OCI-LY1 (cell line): ENCODE measurements at regions not wholly inside any gene's neighbourhood (a gene's known extent, or its start where the extent isn't known, plus 50 kb on each side); places are given as distances from the start of the nearest gene placed in this dataset.

Experiments
- H2AFZ ChIP-seq: fragments of 200-600 bp; sonication (generic), shearing (Covaris generic); 2 replicates; pipeline ENCODE4 v1.6.0; 2014; ENCODE audit warnings: antibody characterized with exemption, mild to moderate bottlenecking, low read length
- H3F3A ChIP-seq: fragments of 200-600 bp; sonication (generic), shearing (Covaris generic); 2 replicates; pipeline ENCODE4 v1.6.0; 2014; ENCODE audit warnings: mild to moderate bottlenecking, antibody characterized with exemption, low read length, moderate library complexity; ENCODE audit not compliant: insufficient read depth
- H3K27ac ChIP-seq: fragments of 200-600 bp; sonication (generic); 2 replicates; pipeline ENCODE4 v1.5.1; 2014; ENCODE audit warnings: low read length, mixed run types, mild to moderate bottlenecking, low read depth; ENCODE audit not compliant: poor library complexity, severe bottlenecking
- H3K27me3 ChIP-seq: fragments of 200-600 bp; sonication (generic); 2 replicates; pipeline ENCODE4 v1.6.0; 2014; ENCODE audit warnings: antibody characterized with exemption, mild to moderate bottlenecking, low read length, moderate library complexity; ENCODE audit not compliant: insufficient read depth
- H3K36me3 ChIP-seq: fragments of 200-600 bp; sonication (generic); 2 replicates; pipeline ENCODE4 v1.6.1; 2014; ENCODE audit warnings: mild to moderate bottlenecking, antibody characterized with exemption, low read length, moderate library complexity, mixed read lengths; ENCODE audit not compliant: insufficient read depth
- H3K4me1 ChIP-seq: fragments of 200-600 bp; sonication (generic); 2 replicates; pipeline ENCODE4 v1.5.1; 2014; ENCODE audit warnings: mild to moderate bottlenecking, low read length, moderate library complexity; ENCODE audit not compliant: insufficient read depth, severe bottlenecking
- H3K4me2 ChIP-seq: fragments of 200-600 bp; sonication (generic), shearing (Covaris generic); 2 replicates; pipeline ENCODE4 v1.6.1; 2014; ENCODE audit warnings: low read length
- H3K4me3 ChIP-seq: fragments of 200-600 bp; sonication (generic); 2 replicates; pipeline ENCODE4 v1.5.1; 2014; ENCODE audit warnings: low read length, low read depth, mild to moderate bottlenecking, mixed read lengths; ENCODE audit not compliant: poor library complexity, severe bottlenecking
- H3K79me2 ChIP-seq: fragments of 200-600 bp; shearing (Covaris generic); 2 replicates; pipeline ENCODE4 v1.6.1; 2016; ENCODE audit warnings: mixed run types, low read length, mixed read lengths; ENCODE audit not compliant: insufficient read depth
- H3K9ac ChIP-seq: fragments of 200-600 bp; sonication (generic), shearing (Covaris generic); 2 replicates; pipeline ENCODE4 v1.6.1; 2014; ENCODE audit warnings: mild to moderate bottlenecking, low read length, mixed read lengths
- H3K9me2 ChIP-seq: fragments of 200-600 bp; sonication (generic), shearing (Covaris generic); 2 replicates; pipeline ENCODE4 v1.6.1; 2014; ENCODE audit warnings: low read depth, mild to moderate bottlenecking, low read length, mixed read lengths
- H3K9me3 ChIP-seq: fragments of 200-600 bp; shearing (Covaris generic); 2 replicates; pipeline ENCODE4 v1.6.1; 2014; ENCODE audit warnings: low read length, mixed read lengths
- H4K20me1 ChIP-seq: fragments of 200-600 bp; sonication (generic), shearing (Covaris generic); 2 replicates; pipeline ENCODE4 v1.6.0; 2016; ENCODE audit warnings: mild to moderate bottlenecking, low read length; ENCODE audit not compliant: insufficient read depth
- EZH2 ChIP-seq: fragments of 200-600 bp; sonication (generic), shearing (Covaris generic); IDR thresholded peaks from 2 replicates; pipeline ENCODE4 v1.8.0; 2017; ENCODE audit warnings: borderline replicate concordance, mixed run types, mild to moderate bottlenecking, antibody characterized with exemption, low read length, moderate library complexity, mixed read lengths
- TF ChIP-seq, protein P1 (sequence below): fragments of 200-600 bp; sonication (generic), shearing (Covaris generic); IDR thresholded peaks from 2 replicates; pipeline ENCODE4 v1.5.1; 2017; ENCODE audit warnings: mild to moderate bottlenecking, antibody characterized with exemption, low read length, moderate library complexity, mixed read lengths

DNA sequence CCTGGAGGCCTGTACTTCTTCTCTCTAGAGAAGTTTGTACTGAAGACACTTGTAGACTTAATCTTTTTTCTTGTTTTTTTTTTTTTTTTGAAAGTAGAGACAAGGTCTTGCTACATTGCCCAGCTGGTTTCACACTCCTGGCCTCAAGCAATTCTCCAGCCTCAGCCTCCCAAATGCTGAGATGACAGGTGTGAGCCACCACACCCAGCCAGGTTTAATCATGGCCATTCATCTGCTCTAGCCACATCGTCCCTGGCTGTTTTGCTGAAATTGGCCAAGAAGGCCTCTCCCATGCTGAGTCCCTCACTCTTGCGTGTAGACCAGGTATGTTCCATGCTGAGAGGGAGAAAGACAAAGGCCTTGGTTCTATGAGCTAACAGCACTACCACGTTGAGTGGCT is 176.2 kb downstream of the JCAD start:
- Histone ChIP-seq H3K9me3 (no peaks in the 10 kb centered on the region), H3K4me3 (no peak overlapping the region), H4K20me1 (no peaks in the 10 kb centered on the region), H3F3A (no peaks in the 10 kb centered on the region), H3K27ac (no peak overlapping the region), H3K4me2 (no peak overlapping the region), H3K9ac (no peak overlapping the region), H3K79me2 (no peaks in the 10 kb centered on the region), H2AFZ (no peak overlapping the region), H3K36me3 (no peaks in the 10 kb centered on the region), H3K9me2 (no peaks in the 10 kb centered on the region), H3K27me3 (no peaks in the 10 kb centered on the region), H3K4me1 (no peaks in the 10 kb centered on the region)
- no peak for TF ChIP-seq EZH2
- TF ChIP-seq, protein P1, sequence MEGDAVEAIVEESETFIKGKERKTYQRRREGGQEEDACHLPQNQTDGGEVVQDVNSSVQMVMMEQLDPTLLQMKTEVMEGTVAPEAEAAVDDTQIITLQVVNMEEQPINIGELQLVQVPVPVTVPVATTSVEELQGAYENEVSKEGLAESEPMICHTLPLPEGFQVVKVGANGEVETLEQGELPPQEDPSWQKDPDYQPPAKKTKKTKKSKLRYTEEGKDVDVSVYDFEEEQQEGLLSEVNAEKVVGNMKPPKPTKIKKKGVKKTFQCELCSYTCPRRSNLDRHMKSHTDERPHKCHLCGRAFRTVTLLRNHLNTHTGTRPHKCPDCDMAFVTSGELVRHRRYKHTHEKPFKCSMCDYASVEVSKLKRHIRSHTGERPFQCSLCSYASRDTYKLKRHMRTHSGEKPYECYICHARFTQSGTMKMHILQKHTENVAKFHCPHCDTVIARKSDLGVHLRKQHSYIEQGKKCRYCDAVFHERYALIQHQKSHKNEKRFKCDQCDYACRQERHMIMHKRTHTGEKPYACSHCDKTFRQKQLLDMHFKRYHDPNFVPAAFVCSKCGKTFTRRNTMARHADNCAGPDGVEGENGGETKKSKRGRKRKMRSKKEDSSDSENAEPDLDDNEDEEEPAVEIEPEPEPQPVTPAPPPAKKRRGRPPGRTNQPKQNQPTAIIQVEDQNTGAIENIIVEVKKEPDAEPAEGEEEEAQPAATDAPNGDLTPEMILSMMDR, result no peak

DNA sequence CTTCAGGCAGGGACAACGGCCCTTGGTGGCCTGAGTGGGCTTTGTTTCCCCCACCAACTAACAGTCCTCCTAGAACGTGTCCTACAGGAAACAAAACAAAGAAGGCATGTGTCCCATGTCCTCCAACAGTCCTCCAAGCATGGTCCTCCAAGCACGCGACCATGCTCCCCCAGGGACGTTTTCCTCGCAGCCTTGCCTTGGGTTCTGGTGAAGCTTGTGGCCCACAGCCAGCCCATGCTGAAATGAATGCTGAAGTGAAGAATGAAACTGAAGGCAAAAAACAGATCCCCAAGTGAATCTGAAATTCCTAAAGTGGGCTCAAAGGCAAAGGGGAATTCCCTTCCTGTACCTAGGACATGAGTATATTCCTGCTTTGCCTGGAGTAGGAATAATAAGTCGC is 176.6 kb downstream of the JCAD start:
- Histone ChIP-seq H3K36me3 (no peaks in the 10 kb centered on the region), H3K4me2 (no peak overlapping the region), H3K4me1 (no peaks in the 10 kb centered on the region), H3F3A (no peaks in the 10 kb centered on the region), H3K27me3 (no peaks in the 10 kb centered on the region), H3K27ac (no peak overlapping the region), H3K9ac (no peak overlapping the region), H3K9me3 (no peaks in the 10 kb centered on the region), H3K4me3 (no peak overlapping the region), H2AFZ (no peak overlapping the region), H4K20me1 (no peaks in the 10 kb centered on the region), H3K9me2 (no peaks in the 10 kb centered on the region), H3K79me2 (no peaks in the 10 kb centered on the region)
- TF ChIP-seq EZH2, result no peak
- TF ChIP-seq, protein P1, result no peak

DNA sequence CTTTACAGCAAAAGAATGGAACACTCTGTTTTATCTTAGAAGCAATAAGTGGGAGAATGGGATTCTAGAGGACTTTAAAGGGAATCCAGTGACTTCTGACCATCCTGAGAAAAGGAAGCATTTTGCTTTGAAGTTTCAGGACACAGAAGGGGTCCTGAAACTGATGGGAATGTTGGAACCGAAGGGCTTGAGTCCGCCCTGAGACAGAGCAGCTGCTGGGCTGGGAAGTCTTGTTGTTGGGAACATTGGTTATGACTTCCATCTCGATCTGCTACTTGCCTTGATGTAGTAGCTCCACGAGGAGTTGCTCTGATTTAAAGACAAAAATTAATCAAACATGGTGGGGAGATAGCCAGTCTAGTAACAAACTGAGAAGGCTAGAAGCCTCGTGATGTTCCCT is 177.6 kb downstream of the JCAD start:
- Histone ChIP-seq H3K9ac (no peak overlapping the region), H4K20me1 (no peaks in the 10 kb centered on the region), H3K36me3 (no peaks in the 10 kb centered on the region), H3K4me1 (no peaks in the 10 kb centered on the region), H3K9me3 (no peaks in the 10 kb centered on the region), H3K27me3 (no peaks in the 10 kb centered on the region), H3K27ac (no peak overlapping the region), H3K4me3 (no peak overlapping the region), H3F3A (no peaks in the 10 kb centered on the region), H3K4me2 (no peak overlapping the region), H3K9me2 (no peaks in the 10 kb centered on the region), H3K79me2 (no peaks in the 10 kb centered on the region), H2AFZ (no peak overlapping the region)
- TF ChIP-seq, protein P1, result no peak
- no peak for TF ChIP-seq EZH2
